GM12891 (cell line): ENCODE measurements at regions not wholly inside any gene's neighbourhood (a gene's known extent, or its start where the extent isn't known, plus 50 kb on each side); places are given as distances from the start of the nearest gene placed in this dataset.

Experiments
- DNase-seq: peaks from one replicate; pipeline ENCODE4 v3.0.0; 2011; ENCODE audit warnings: low spot score; ENCODE audit not compliant: insufficient read length
- FAIRE-seq: peaks from 2 replicates; lab custom pipeline; 2011; peaks lifted over from hg19 to GRCh38; lab: Jason Lieb, UNC
- PAX5 ChIP-seq: IDR thresholded peaks from 2 replicates; pipeline ENCODE4 v1.6.1; 2011; ENCODE audit warnings: low read length, moderate library complexity, mild to moderate bottlenecking; ENCODE audit not compliant: insufficient read depth, severe bottlenecking
- POLR2A ChIP-seq: IDR thresholded peaks from 2 replicates; pipeline ENCODE4 v1.6.1; 2011; ENCODE audit warnings: low read depth, low read length, control low read depth
- POLR2AphosphoS5 ChIP-seq: IDR thresholded peaks from 2 replicates; pipeline ENCODE4 v1.6.1; 2011; ENCODE audit warnings: low read depth, low read length, control low read depth
- POU2F2 ChIP-seq: IDR thresholded peaks from 2 replicates; pipeline ENCODE4 v1.6.1; 2011; ENCODE audit warnings: low read depth, mild to moderate bottlenecking, control low read depth, low read length, moderate library complexity
- SPI1 ChIP-seq: IDR thresholded peaks from 2 replicates; pipeline ENCODE4 v1.6.1; 2011; ENCODE audit warnings: low read depth, low read length, control low read depth
- TAF1 ChIP-seq: IDR thresholded peaks from 2 replicates; pipeline ENCODE4 v1.6.1; 2011; ENCODE audit warnings: low read depth, low read length, control low read depth

DNA sequence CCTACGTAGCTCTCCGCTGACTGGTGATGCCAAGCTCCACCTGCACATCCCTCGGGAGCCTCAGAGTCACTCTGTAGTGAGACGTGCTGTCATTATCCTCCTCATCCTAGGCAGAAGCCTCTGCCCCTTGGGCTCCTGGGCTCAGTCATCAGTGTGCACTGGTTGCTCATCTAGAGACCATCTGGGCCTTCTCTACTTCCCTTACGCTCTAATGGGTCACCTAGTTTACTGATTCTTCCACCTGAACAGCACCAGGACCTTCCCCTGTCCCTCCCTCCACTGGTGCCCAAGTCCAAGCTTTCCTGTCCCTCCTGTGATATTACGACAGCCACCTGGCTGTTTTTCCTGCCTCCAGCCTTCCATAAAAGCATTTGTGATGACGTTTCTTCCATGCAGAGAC, 136.1 kb upstream of the ERRFI1 start:
- DNase-seq, result no peak
- no peak for FAIRE-seq
- no peak for TF ChIP-seq TAF1
- no peak for TF ChIP-seq POLR2A
- TF ChIP-seq PAX5, result no peak
- TF ChIP-seq SPI1, result no peak
- no peak for TF ChIP-seq POLR2AphosphoS5
- TF ChIP-seq POU2F2, result no peak

DNA sequence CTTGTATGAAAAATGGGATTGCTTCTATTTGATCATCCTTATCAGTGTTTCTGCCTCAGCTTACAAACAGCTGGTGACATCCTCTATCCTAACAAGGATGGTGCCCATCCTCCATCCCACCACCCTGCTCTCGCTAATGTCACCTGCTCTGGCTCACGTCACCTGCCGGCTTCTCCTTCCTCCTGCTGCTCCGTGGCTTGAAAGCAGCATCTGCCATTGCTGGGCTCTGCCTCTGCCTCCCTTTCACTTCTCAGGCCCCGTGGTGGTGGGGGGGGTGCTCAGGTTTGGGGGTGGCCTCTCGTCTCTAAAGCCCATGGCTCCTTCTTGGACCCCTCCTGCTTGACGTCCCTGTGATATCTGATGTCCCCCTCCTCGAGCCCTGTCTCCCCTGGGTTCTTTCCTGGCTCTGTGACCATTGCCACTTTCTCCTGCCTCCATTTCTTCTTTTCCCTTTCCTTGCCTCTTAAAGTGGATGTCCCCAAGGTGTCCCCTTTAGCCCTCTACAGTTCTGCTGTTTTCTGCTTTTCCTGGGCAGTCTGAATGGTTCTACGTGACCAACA, 135.5 kb upstream of the ERRFI1 start:
- DNase-seq (no peak), FAIRE-seq (no peak)
- TF ChIP-seq SPI1 (no peak), POU2F2 (no peak), PAX5 (no peak), POLR2A (no peak), TAF1 (no peak), POLR2AphosphoS5 (no peak)

DNA sequence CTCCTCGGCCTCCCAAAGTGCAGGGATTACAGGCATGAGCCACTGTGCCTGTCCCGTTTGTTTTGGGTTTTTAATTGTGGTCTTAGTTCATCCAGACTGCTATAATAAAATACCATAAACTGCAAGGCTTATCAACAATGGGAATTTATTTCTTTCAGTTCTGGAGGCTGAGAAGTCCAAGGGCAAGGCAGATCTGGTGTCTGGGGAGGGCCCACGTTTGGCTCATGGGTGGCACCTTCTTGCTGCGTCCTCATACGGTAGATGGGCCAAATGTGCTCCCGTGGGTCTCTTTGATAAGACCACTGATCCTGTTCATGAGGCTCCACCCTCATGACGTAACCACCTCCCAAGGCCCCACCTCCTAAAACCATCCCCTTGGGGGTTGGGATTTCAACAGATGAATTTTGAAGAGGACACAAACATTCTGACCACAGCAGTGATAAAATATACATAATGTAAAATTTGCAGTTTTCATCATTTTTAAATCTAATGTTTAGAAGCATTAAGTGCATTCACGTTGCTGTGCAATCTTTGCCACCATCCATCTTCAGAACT, 133.4 kb upstream of the ERRFI1 start:
- DNase-seq, result no peak
- FAIRE-seq, result no peak
- TF ChIP-seq SPI1 (no peak), PAX5 (no peak), POLR2AphosphoS5 (no peak), POLR2A (no peak), TAF1 (no peak), POU2F2 (no peak)

DNA sequence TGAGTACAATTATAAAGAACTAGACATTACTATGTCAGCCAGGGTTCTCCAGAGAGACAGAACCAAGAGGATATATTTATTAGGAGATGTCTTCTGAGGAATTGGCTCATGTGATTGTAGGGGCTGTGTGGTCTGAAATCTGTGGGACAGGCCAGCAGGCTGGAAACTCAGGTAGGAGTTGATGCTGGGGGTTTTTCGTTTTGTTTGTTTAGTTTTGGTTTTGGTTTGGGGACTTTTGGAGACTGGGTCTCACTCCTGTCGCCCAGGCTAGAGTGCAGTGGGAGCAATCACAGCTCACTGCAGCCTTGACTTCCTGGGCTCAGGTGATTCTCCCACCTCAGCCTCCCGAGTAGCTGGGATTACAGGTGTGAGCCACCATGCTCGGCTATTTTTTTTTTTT, 132.9 kb upstream of the ERRFI1 start:
- no peak for FAIRE-seq
- DNase-seq, result no peak
- no peak for TF ChIP-seq POLR2A
- no peak for TF ChIP-seq SPI1
- no peak for TF ChIP-seq PAX5
- TF ChIP-seq POLR2AphosphoS5, result no peak
- TF ChIP-seq POU2F2, result no peak
- no peak for TF ChIP-seq TAF1

GRCh38 chr1:8157765-8158164, 131.7 kb upstream of the ERRFI1 start:
- no peak for FAIRE-seq

DNA sequence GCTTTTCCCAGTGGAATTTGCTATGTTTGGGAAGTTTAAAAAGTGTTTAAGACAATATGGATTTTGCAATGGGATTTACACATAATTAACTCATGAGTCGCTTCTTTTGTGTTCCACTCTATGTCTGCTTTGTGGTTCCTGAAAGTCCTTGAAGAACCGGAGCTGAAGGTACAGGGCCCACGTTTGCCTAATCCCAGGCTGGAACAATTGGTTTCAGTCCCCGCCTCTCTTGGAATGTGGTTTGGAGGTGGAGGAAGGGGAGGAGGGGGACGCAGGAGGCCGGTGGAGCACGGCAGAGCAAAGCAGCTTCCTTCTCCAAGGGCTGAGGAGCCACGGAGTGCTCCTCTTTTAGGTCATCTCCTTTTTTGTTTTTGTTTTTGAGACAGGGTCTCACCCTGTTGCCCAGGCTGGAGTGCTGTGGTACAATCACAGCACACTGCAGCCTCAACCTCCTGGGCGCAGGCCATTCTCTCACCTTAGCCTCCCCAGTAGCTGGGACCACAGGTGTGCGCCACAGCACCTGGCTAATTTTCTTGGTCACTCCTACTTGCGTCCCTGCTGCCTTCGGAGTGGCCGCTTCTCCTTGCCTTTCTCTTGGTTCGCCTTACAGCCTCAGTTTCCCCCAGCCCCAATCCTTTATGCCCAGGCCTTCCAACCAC, 129.5 kb upstream of the ERRFI1 start:
- TF ChIP-seq SPI1 (no peak), PAX5 (no peak), POLR2A (no peak), POLR2AphosphoS5 (no peak), POU2F2 (no peak)
- FAIRE-seq (no peak), DNase-seq (no peak)

More at GRCh38 chr1:8157765-8158164, 131.7 kb upstream of the ERRFI1 start:
- no peak for TF ChIP-seq POLR2AphosphoS5
- TF ChIP-seq SPI1, result no peak
- no peak for TF ChIP-seq POU2F2
- no peak for TF ChIP-seq POLR2A
- TF ChIP-seq PAX5, result no peak
- TF ChIP-seq TAF1, result no peak
- no peak for DNase-seq

DNA sequence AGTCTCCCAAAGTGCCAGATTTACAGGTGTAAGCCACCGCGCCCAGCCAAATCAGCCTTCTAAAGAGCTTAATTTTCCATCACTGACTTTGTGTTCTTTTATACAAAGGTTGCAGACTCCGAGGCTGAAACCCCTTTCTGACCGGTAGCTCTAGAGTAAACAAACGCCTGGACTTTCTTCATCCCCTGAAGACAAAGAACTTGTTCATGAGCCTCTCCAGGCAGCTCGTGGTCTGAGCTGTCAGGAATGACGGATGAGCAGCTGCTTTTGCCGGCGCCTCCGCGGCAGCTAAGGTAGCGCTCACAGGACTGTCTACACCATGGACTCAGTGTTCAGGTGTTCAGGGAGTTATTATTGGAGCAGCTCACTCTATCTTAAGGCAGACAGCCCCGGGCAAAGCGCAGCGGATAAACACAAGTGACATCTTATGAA, 128.5 kb upstream of the ERRFI1 start:
- no peak for FAIRE-seq
- no peak for TF ChIP-seq POLR2AphosphoS5
- no peak for TF ChIP-seq PAX5
- no peak for TF ChIP-seq SPI1
- TF ChIP-seq POLR2A, result no peak
- no peak for TF ChIP-seq TAF1
- no peak for TF ChIP-seq POU2F2
- no peak for DNase-seq

DNA sequence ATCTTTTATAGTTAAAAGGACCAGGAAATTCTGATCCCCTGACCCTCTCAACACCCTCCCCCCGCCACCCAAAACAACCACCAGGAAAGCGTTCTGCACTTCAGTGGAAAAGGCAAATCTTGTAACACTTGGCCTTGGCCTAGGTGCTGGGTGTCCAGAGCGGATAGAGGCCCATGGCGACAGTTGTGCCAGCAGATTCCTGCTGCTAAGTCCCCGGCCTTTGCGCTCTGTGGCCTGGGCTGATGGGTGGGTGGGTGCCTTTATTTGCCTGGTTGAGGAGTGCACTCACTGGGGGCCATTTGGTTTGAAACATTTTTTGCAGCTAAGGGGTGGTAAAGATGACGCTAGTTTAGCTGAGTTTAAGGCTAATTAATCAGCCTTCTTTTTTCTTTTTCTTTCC, 127.9 kb upstream of the ERRFI1 start:
- no peak for DNase-seq
- no peak for TF ChIP-seq POLR2A
- no peak for TF ChIP-seq POU2F2
- TF ChIP-seq TAF1, result no peak
- TF ChIP-seq PAX5, result no peak
- no peak for TF ChIP-seq SPI1
- TF ChIP-seq POLR2AphosphoS5, result no peak
- FAIRE-seq, result no peak

- peak; percentile 29; the same call in 1 of the 2 replicates for TF ChIP-seq SPI1
- no peak for TF ChIP-seq POLR2A
- no peak for FAIRE-seq
- no peak for DNase-seq
Measured at GRCh38 chr1:8152731-8153702, 126.9 kb upstream of the ERRFI1 start.
